Keratinocyte (primary cell): ENCODE measurements at regions not wholly inside any gene's neighbourhood (a gene's known extent, or its start where the extent isn't known, plus 50 kb on each side); places are given as distances from the start of the nearest gene placed in this dataset.

Experiments
- DNase-seq: peaks from one replicate; pipeline ENCODE4 v3.0.0-alpha.2; 2011; ENCODE audit warnings: low read depth, missing footprints, low spot score
- FAIRE-seq: peaks from 2 replicates; lab custom pipeline; 2011; peaks lifted over from hg19 to GRCh38; lab: Jason Lieb, UNC
- H2AFZ ChIP-seq: 2 replicates; pipeline ENCODE4 v1.6.0; 2012; ENCODE audit warnings: low read length, control low read depth, inconsistent platforms; ENCODE audit not compliant: control insufficient read depth
- H3K27ac ChIP-seq: 2 replicates; pipeline ENCODE4 v1.5.1; 2011; ENCODE audit warnings: low read length; ENCODE audit not compliant: control insufficient read depth, insufficient read depth
- H3K27me3 ChIP-seq: 3 replicates; pipeline ENCODE4 v1.6.0; 2011; ENCODE audit warnings: low read length; ENCODE audit not compliant: control insufficient read depth, insufficient read depth; ENCODE audit errors: extremely low read depth
- H3K36me3 ChIP-seq, 2 experiments: 2 replicates in 1 of 2; 3 replicates in 1 of 2; pipeline ENCODE4 v1.5.1; 2011; ENCODE audit warnings: low read length in 2 of 2, mild to moderate bottlenecking in 1 of 2; ENCODE audit not compliant: control insufficient read depth in 2 of 2, insufficient read depth in 2 of 2; ENCODE audit errors: extremely low read depth in 1 of 2
- H3K4me1 ChIP-seq: 3 replicates; pipeline ENCODE4 v1.5.1; 2011; ENCODE audit warnings: low read length; ENCODE audit not compliant: control insufficient read depth, insufficient read depth; ENCODE audit errors: extremely low read depth
- H3K4me2 ChIP-seq: 3 replicates; pipeline ENCODE4 v1.6.0; 2011; ENCODE audit warnings: low read depth, low read length; ENCODE audit not compliant: control insufficient read depth, insufficient read depth; ENCODE audit errors: extremely low read depth
- H3K4me3 ChIP-seq, 3 experiments: fragments of 200-600 bp in 1 of 3; sonication (generic) in 1 of 3; 2 replicates in 2 of 3; 3 replicates in 1 of 3; pipeline ENCODE4 v1.5.1; 2011 to 2016; ENCODE audit warnings: low read length in 3 of 3, mild to moderate bottlenecking in 3 of 3, control low read depth in 2 of 3, inconsistent platforms in 1 of 3, low read depth in 1 of 3, mixed read lengths in 1 of 3, mixed run types in 1 of 3, moderate library complexity in 1 of 3; ENCODE audit not compliant: control insufficient read depth in 2 of 3, insufficient read depth in 2 of 3; ENCODE audit errors: extremely low read depth in 1 of 3
- H3K79me2 ChIP-seq: 2 replicates; pipeline ENCODE4 v1.6.0; 2012; ENCODE audit warnings: low read length; ENCODE audit not compliant: control insufficient read depth, insufficient read depth
- H3K9ac ChIP-seq: 3 replicates; pipeline ENCODE4 v1.6.0; 2011; ENCODE audit warnings: low read length; ENCODE audit not compliant: control insufficient read depth, insufficient read depth; ENCODE audit errors: extremely low read depth
- H3K9me1 ChIP-seq: 3 replicates; pipeline ENCODE4 v1.6.0; 2011; ENCODE audit warnings: low read length; ENCODE audit not compliant: control insufficient read depth, insufficient read depth; ENCODE audit errors: extremely low read depth
- H3K9me3 ChIP-seq: 2 replicates; pipeline ENCODE4 v1.5.1; 2012; ENCODE audit warnings: low read depth, low read length; ENCODE audit not compliant: control insufficient read depth
- H4K20me1 ChIP-seq: 3 replicates; pipeline ENCODE4 v1.6.0; 2011; ENCODE audit warnings: low read length; ENCODE audit not compliant: control insufficient read depth, insufficient read depth; ENCODE audit errors: extremely low read depth
- CTCF ChIP-seq, 3 experiments: IDR thresholded peaks in 1 of 3; conservative IDR thresholded peaks in 1 of 3; optimal IDR thresholded peaks in 1 of 3; 2 replicates in 2 of 3; 3 replicates in 1 of 3; pipeline versions ENCODE3 to v1.5.1; 2011; ENCODE audit warnings: low read length in 3 of 3, mild to moderate bottlenecking in 3 of 3, moderate library complexity in 2 of 3, control low read depth in 1 of 3, inconsistent platforms in 1 of 3; ENCODE audit not compliant: insufficient read depth in 2 of 3; ENCODE audit errors: extremely low read depth in 1 of 3
- EZH2 ChIP-seq: IDR thresholded peaks from one replicate; pipeline ENCODE4 v1.6.1; 2012; ENCODE audit warnings: inconsistent platforms, mild to moderate bottlenecking, low read length, moderate library complexity
- dilution Hi-C: fragments of 300-500 bp; cut with MboI; formaldehyde crosslinking; loops from one replicate; pipeline ENCODE4 v1.7.0; 2020; ENCODE audit warnings: low sequenced_read_pairs; ENCODE audit not compliant: extremely low pct_ligation_motif_present

GRCh38 chr1:82152356-82153271 lies 351.9 kb downstream of the ADGRL2 start:
- Histone ChIP-seq H2AFZ (no peak overlapping the region), H3K4me2 (no peak overlapping the region), H3K9me1 (no peaks in the 10 kb centered on the region), H3K4me1 (no peaks in the 10 kb centered on the region), H3K36me3 (no peaks in the 10 kb centered on the region), H3K27ac (no peak overlapping the region), H3K9me3 (no peaks in the 10 kb centered on the region), H3K79me2 (no peaks in the 10 kb centered on the region), H3K9ac (no peak overlapping the region), H4K20me1 (no peaks in the 10 kb centered on the region), H3K27me3 (no peaks in the 10 kb centered on the region), H3K4me3 (no peak overlapping the region)
- dilution Hi-C loops: no loop called here
- FAIRE-seq (no peak), DNase-seq (no peak)
- no peak for TF ChIP-seq EZH2
- no peak for TF ChIP-seq CTCF (optimal IDR thresholded peaks at IDR 0.05 in 1 of 3, IDR thresholded peaks at IDR 0.05 in 1 of 3, conservative IDR thresholded peaks at IDR 0.05 in 1 of 3; ENCODE audit: extremely low read depth in 1 of 3, insufficient read depth in 2 of 3, low read length in 3 of 3)

- H3K79me2 ChIP-seq: no peaks in the 10 kb centered on the region
- no peak overlapping the region for H3K4me3 ChIP-seq
- H3K4me1 ChIP-seq: peaks cover 2% of the 10 kb centered on the region
- no peaks in the 10 kb centered on the region for H4K20me1 ChIP-seq
- no peak overlapping the region for H3K27ac ChIP-seq
- no peak overlapping the region for H2AFZ ChIP-seq
- H3K9me1 ChIP-seq: no peaks in the 10 kb centered on the region
- H3K27me3 ChIP-seq: no peaks in the 10 kb centered on the region
- no peak overlapping the region for H3K4me2 ChIP-seq
- FAIRE-seq (no peak), DNase-seq (no peak)
- no peak overlapping the region for H3K9ac ChIP-seq
- H3K36me3 ChIP-seq: no peaks in the 10 kb centered on the region
- dilution Hi-C loops: no loop called here
- no peak for TF ChIP-seq EZH2
- no peak for TF ChIP-seq CTCF (optimal IDR thresholded peaks at IDR 0.05 in 1 of 3, IDR thresholded peaks at IDR 0.05 in 1 of 3, conservative IDR thresholded peaks at IDR 0.05 in 1 of 3; ENCODE audit: extremely low read depth in 1 of 3, insufficient read depth in 2 of 3, low read length in 3 of 3)
- H3K9me3 ChIP-seq: no peaks in the 10 kb centered on the region
Observed at GRCh38 chr1:82145656-82146055, 344.9 kb downstream of the ADGRL2 start.
